ENCODE measurements at regions not wholly inside any gene's neighbourhood (a gene's known extent, or its start where the extent isn't known, plus 50 kb on each side); places are given as distances from the start of the nearest gene placed in this dataset.

DNA sequence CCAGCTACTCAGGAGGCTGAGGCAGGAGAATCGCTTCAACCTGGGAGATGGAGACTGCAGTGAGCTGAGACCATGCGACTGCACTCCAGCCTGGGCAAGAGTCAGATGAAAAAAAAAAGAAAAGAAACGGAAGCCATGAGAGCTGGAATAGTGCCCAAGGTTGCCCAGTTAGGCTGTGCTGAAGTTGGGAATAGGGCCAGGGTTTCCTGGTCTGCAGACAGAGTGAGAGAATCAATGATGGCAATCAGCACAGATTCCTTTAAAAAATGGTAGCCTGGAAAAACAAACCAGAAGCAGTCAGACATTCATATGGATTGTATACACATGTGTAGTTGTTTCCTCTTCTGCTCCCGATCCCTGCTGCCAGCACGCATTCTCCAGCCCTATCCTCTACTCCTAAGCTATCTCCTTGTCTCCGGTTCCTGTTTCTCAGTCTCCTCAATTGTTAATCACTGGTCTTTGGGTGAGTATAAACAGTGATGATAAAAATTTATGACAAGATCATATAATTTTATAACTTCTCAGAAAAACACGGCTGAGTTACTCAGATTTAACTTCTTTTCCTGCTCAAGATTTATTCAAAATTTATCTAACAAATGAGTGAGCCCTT lies 316.2 kb upstream of the UMPS start:
- TF ChIP-seq, protein P1, sequence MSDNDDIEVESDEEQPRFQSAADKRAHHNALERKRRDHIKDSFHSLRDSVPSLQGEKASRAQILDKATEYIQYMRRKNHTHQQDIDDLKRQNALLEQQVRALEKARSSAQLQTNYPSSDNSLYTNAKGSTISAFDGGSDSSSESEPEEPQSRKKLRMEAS (IDR thresholded peaks at IDR 0.05) = no peak
- no peak for TF ChIP-seq KDM1A (CRISPR knock-in tag; IDR thresholded peaks at IDR 0.05)
- no peak for TF ChIP-seq ZBTB8A (CRISPR knock-in tag; IDR thresholded peaks at IDR 0.05; ENCODE audit: borderline replicate concordance, low read depth)
- TF ChIP-seq, protein P2, sequence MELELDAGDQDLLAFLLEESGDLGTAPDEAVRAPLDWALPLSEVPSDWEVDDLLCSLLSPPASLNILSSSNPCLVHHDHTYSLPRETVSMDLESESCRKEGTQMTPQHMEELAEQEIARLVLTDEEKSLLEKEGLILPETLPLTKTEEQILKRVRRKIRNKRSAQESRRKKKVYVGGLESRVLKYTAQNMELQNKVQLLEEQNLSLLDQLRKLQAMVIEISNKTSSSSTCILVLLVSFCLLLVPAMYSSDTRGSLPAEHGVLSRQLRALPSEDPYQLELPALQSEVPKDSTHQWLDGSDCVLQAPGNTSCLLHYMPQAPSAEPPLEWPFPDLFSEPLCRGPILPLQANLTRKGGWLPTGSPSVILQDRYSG (CRISPR knock-in tag; IDR thresholded peaks at IDR 0.05) = no peak

Data from HepG2 (cell line).